Mammary epithelial cell (primary cell): ENCODE measurements at regions not wholly inside any gene's neighbourhood (a gene's known extent, or its start where the extent isn't known, plus 50 kb on each side); places are given as distances from the start of the nearest gene placed in this dataset.

Source experiments
- EZH2 ChIP-seq: IDR thresholded peaks from 2 replicates; pipeline ENCODE4 v1.6.1; 2012; ENCODE audit warnings: low read length, inconsistent platforms, borderline replicate concordance
- TF ChIP-seq, protein P1 (sequence below), 2 donors: IDR thresholded peaks in 1 of 2; conservative IDR thresholded peaks in 1 of 2; 2 replicates each; pipeline ENCODE4 v1.5.1; 2011 to 2012; ENCODE audit warnings: inconsistent platforms in 2 of 2, low read length in 2 of 2, mild to moderate bottlenecking in 2 of 2, control low read depth in 1 of 2, low read depth in 1 of 2; ENCODE audit not compliant: insufficient read depth in 1 of 2; ENCODE audit errors: extremely low read depth in 1 of 2

DNA sequence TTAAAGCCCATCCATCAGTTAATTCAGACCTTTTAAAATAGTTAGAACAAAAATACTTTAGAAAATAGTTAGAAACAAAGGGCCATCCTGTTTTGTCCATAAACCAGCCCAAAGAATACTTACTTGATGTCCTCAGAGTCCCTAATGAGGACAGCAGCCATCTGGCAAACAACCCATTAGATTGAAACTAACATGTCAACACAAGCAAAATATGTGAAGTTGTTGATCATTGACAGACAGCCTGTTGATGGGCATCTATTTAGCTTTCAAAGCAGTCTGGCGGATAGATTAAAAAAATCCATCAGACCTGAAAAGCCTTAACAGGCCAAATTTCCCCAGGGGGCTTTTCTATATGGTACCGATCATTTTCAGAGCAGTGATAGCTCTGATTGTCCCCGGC lies 154.2 kb upstream of the TSHZ2 start:
- TF ChIP-seq, protein P1, sequence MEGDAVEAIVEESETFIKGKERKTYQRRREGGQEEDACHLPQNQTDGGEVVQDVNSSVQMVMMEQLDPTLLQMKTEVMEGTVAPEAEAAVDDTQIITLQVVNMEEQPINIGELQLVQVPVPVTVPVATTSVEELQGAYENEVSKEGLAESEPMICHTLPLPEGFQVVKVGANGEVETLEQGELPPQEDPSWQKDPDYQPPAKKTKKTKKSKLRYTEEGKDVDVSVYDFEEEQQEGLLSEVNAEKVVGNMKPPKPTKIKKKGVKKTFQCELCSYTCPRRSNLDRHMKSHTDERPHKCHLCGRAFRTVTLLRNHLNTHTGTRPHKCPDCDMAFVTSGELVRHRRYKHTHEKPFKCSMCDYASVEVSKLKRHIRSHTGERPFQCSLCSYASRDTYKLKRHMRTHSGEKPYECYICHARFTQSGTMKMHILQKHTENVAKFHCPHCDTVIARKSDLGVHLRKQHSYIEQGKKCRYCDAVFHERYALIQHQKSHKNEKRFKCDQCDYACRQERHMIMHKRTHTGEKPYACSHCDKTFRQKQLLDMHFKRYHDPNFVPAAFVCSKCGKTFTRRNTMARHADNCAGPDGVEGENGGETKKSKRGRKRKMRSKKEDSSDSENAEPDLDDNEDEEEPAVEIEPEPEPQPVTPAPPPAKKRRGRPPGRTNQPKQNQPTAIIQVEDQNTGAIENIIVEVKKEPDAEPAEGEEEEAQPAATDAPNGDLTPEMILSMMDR (conservative IDR thresholded peaks at IDR 0.05 in 1 of 2, IDR thresholded peaks at IDR 0.05 in 1 of 2; ENCODE audit: extremely low read depth in 1 of 2, insufficient read depth in 1 of 2, low read depth in 1 of 2, low read length in 2 of 2) = no peak
- TF ChIP-seq EZH2 = no peak
